ENCODE measurements at regions not wholly inside any gene's neighbourhood (a gene's known extent, or its start where the extent isn't known, plus 50 kb on each side); places are given as distances from the start of the nearest gene placed in this dataset.
"Not testable (repeated sequence)": the region's sequence is repeated elsewhere in the genome, so short reads cannot be mapped to it uniquely, and the experiment has no call there.

DNA sequence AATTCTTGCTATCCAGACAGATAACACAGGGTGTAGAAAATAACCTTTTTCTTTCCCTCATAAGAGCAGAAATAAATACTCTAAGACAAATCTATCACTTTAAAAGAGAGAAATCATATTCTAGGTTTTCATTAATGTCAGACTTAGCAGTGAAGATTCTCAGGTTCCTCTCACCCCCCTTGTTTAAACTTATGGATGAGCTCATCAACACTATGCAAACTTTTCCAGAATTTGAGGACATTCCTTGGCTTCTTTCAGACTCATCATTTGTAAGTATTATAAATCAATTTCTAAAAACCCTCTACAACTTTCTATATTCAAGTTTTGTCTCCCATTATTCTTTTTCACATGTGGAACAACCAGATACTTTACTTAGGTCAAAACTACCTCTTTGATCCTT lies 374.9 kb upstream of the TRPC7 start:
- TF ChIP-seq CTCF (IDR thresholded peaks at IDR 0.05; ENCODE audit: low read depth, low read length): no peak
- in situ Hi-C loops (cut with HindIII; ENCODE audit: low sequenced_read_pairs): no loop called here
- no peak overlapping the region for H3K4me3 ChIP-seq (ENCODE audit: low read depth, low read length)
- DNase-seq (ENCODE audit: low read depth, low spot score): no peak

GRCh38 chr5:136739271-136739670 lies 373.9 kb upstream of the TRPC7 start:
- H3K4me3 ChIP-seq (ENCODE audit: low read depth, low read length); DNase-seq (ENCODE audit: low read depth, low spot score); in situ Hi-C loops (cut with HindIII; ENCODE audit: low sequenced_read_pairs): not testable (repeated sequence)

DNA sequence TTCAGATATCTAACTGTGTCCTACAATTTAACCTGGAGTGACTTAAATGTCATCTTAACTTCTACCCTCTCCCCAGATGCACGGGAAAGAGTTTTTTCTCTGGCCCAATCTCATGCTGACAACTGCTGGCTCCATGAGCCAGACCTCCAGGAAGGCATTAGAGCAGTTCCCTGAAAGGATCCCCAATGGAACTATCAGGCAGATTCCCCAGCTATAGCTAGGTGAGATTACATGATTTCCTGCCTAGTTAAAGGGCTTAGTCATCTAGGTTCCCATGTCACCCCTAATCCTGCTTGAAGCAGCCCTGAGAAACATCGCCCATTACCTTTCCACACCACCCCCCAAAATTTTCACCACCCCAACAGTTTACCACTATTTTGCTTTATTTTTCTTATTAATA lies 373.5 kb upstream of the TRPC7 start:
- TF ChIP-seq CTCF (IDR thresholded peaks at IDR 0.05; ENCODE audit: low read depth, low read length): no peak
- in situ Hi-C loops (cut with HindIII; ENCODE audit: low sequenced_read_pairs): no loop called here
- H3K4me3 ChIP-seq (ENCODE audit: low read depth, low read length): no peak overlapping the region
- DNase-seq (ENCODE audit: low read depth, low spot score): no peak

DNA sequence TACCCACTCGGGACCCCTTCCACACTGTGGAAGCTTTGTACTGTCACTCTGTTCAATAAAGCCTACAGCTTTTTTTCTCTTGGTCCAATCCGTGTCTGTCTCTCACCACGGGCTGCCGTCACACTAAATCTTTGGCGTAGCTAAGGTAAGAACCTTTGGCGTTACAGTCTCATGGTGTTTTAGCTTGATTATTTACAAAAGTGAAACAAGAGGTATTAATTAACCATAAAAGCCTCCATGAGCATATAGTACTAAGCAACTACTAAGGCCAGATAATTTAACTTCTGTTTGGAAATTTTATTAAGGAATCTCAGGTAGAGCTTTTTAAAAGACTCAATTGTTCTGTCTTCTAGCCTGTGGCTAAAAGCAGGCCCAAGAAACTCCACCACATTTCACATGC lies 370.7 kb upstream of the TRPC7 start:
- no peak for DNase-seq (ENCODE audit: low read depth, low spot score)
- in situ Hi-C loops (cut with HindIII; ENCODE audit: low sequenced_read_pairs): no loop called here

DNA sequence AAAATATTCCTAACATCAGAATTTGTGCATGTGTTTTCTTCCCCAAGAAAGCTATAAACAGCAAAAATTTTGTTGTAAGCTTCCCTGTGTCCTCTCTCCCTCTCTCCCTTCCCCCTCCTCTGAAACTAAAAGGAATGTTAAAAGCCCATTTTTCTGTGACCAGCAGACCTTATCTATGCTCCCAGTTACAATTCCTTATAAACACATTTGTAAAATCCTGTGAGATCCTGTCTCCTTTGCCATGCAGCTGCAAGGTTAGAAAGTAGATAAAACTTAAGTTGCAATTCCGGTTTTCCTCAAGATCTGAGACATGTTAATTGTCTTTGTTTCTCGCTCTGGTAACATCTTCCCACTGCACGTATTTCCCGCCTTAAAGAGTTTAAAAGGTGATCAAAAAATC lies 370.3 kb upstream of the TRPC7 start:
- in situ Hi-C loops (cut with HindIII; ENCODE audit: low sequenced_read_pairs); DNase-seq (ENCODE audit: low read depth, low spot score); H3K4me3 ChIP-seq (ENCODE audit: low read depth, low read length): not testable (repeated sequence)

More for the DNA sequence above, 370.7 kb upstream of the TRPC7 start:
- TF ChIP-seq CTCF (IDR thresholded peaks at IDR 0.05; ENCODE audit: low read depth, low read length): no peak
- no peak overlapping the region for H3K4me3 ChIP-seq (ENCODE audit: low read depth, low read length)

DNA sequence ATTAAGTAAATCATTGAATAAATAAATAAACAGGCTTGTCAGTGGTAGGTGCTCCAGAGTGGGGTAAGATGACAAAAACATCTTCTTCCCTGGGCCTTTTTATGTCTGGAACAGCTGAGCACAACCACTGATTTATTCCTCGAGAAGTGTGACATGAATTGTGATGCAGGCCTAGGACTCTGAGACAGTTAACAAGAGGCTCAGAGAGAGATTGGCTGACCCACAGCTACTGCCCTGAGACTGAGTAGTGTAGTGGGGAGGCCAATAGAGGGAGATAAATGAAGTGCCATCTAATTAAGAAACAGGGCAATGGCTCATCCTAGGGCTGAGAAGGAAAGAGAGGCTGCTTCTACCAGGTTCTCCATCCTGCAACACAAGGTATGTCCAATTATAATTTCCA lies 369.3 kb upstream of the TRPC7 start:
- no peak overlapping the region for H3K4me3 ChIP-seq (ENCODE audit: low read depth, low read length)
- no peak for DNase-seq (ENCODE audit: low read depth, low spot score)
- no peak for TF ChIP-seq CTCF (IDR thresholded peaks at IDR 0.05; ENCODE audit: low read depth, low read length)
- in situ Hi-C loops (cut with HindIII; ENCODE audit: low sequenced_read_pairs): no loop called here

DNA sequence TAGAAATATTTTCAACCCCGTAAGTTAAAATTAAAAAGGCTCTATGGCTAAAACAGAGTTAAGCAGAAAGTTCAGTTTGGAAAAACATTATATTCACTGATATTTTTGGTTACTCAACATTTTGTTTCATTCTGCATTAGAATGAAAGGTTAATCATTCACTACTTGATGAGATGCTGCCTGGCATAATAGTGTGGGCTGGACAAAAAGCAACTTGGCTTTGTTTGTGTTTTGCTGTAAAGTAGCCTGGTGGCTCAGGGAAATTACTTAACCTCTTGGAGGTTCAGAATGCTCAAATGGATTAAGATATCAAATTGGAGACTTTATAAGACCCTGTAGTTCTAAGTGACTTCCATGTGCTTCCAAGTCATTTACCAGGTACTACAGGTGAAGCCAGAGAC lies 367.4 kb upstream of the TRPC7 start:
- in situ Hi-C loops (cut with HindIII; ENCODE audit: low sequenced_read_pairs): no loop called here
- TF ChIP-seq CTCF (IDR thresholded peaks at IDR 0.05; ENCODE audit: low read depth, low read length): no peak
- no peak overlapping the region for H3K4me3 ChIP-seq (ENCODE audit: low read depth, low read length)
- no peak for DNase-seq (ENCODE audit: low read depth, low spot score)

DNA sequence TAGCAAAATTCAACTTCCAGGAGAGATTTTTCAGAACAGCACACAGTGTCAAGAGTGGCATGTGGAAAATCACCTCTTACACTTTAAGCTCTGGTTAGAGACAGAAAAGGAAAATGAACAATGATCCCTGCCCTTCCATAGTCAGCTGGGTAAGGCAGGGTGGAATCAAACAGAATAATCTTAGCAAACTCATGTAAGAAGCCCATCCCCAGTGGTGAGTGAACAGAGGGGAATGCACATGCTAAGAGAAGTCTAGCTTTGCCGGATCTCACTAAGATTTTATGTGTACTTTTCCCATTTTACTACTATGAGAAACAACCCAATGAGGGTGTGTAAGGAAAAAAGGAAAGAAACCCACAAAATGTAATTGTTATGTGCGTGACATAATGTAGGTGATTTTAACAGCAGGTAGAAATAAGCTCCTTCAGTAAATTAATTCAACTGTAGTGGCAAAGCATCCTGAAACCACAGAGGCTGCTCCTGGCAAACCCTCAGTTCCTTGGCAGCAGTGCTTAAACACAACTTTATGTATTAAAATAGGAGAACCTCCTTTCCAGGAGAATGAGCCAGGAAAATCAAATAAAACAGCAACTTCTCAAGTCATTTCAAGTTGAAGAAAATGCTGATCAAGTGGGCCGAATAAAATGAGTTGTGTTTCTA lies 366.0 kb upstream of the TRPC7 start:
- H3K4me3 ChIP-seq (ENCODE audit: low read depth, low read length): no peak overlapping the region
- peak; percentile 48 for DNase-seq (ENCODE audit: low read depth, low spot score)
- in situ Hi-C loops (cut with HindIII; ENCODE audit: low sequenced_read_pairs): no loop called here
- TF ChIP-seq CTCF (IDR thresholded peaks at IDR 0.05; ENCODE audit: low read depth, low read length): no peak
